Islet of Langerhans (tissue), 1 donor: ENCODE measurements at regions not wholly inside any gene's neighbourhood (a gene's known extent, or its start where the extent isn't known, plus 50 kb on each side); places are given as distances from the start of the nearest gene placed in this dataset.

Experiments used
- FAIRE-seq: peaks from one replicate; lab custom pipeline; 2011; peaks lifted over from hg19 to GRCh38; lab: Jason Lieb, UNC

- no peak for FAIRE-seq
These were observed 117.2 kb upstream of the NAV2 start for GRCh38 chr11:19595499-19595839.

- no peak for FAIRE-seq
These were observed 118.3 kb upstream of the NAV2 start for GRCh38 chr11:19594326-19594725.

- FAIRE-seq = no peak
These were observed 119.8 kb upstream of the NAV2 start for GRCh38 chr11:19592842-19593241.

GRCh38 chr11:19589567-19590260 lies 122.9 kb upstream of the NAV2 start:
- FAIRE-seq = no peak

GRCh38 chr11:19587979-19588378 lies 124.7 kb upstream of the NAV2 start:
- no peak for FAIRE-seq

GRCh38 chr11:19580646-19581045 lies 132.0 kb upstream of the NAV2 start:
- no peak for FAIRE-seq

- FAIRE-seq = no peak
These were observed 132.7 kb upstream of the NAV2 start for GRCh38 chr11:19579957-19580356.

- no peak for FAIRE-seq
These were observed 133.8 kb upstream of the NAV2 start for GRCh38 chr11:19578871-19579270.

- FAIRE-seq = no peak
These were observed 134.5 kb upstream of the NAV2 start for GRCh38 chr11:19577976-19578619.

GRCh38 chr11:19577391-19577975 lies 135.2 kb upstream of the NAV2 start:
- peak; percentile 30 for FAIRE-seq

GRCh38 chr11:19576903-19577302 lies 135.7 kb upstream of the NAV2 start:
- FAIRE-seq = no peak

GRCh38 chr11:19576054-19576453 lies 136.6 kb upstream of the NAV2 start:
- no peak for FAIRE-seq

- FAIRE-seq = no peak
These were observed 137.7 kb upstream of the NAV2 start for GRCh38 chr11:19574916-19575315.

GRCh38 chr11:19573666-19574065 lies 139.0 kb upstream of the NAV2 start:
- FAIRE-seq = no peak

GRCh38 chr11:19571906-19572305 lies 140.7 kb upstream of the NAV2 start:
- no peak for FAIRE-seq

GRCh38 chr11:19570889-19571288 lies 141.7 kb upstream of the NAV2 start:
- FAIRE-seq = no peak

GRCh38 chr11:19567996-19568395 lies 144.6 kb upstream of the NAV2 start:
- FAIRE-seq = no peak

GRCh38 chr11:19566583-19567379 lies 145.9 kb upstream of the NAV2 start:
- no peak for FAIRE-seq

GRCh38 chr11:19565639-19566038 lies 147.0 kb upstream of the NAV2 start:
- no peak for FAIRE-seq

- no peak for FAIRE-seq
These were observed 150.5 kb upstream of the NAV2 start for GRCh38 chr11:19562156-19562555.

GRCh38 chr11:19561011-19561410 lies 151.6 kb upstream of the NAV2 start:
- FAIRE-seq = no peak

- FAIRE-seq = no peak
These were observed 152.5 kb upstream of the NAV2 start for GRCh38 chr11:19560156-19560555.

GRCh38 chr11:19559746-19560145 lies 152.9 kb upstream of the NAV2 start:
- FAIRE-seq = no peak
